ENCODE measurements at regions not wholly inside any gene's neighbourhood (a gene's known extent, or its start where the extent isn't known, plus 50 kb on each side); places are given as distances from the start of the nearest gene placed in this dataset.
"Not testable (repeated sequence)": the region's sequence is repeated elsewhere in the genome, so short reads cannot be mapped to it uniquely, and the experiment has no call there.

DNA sequence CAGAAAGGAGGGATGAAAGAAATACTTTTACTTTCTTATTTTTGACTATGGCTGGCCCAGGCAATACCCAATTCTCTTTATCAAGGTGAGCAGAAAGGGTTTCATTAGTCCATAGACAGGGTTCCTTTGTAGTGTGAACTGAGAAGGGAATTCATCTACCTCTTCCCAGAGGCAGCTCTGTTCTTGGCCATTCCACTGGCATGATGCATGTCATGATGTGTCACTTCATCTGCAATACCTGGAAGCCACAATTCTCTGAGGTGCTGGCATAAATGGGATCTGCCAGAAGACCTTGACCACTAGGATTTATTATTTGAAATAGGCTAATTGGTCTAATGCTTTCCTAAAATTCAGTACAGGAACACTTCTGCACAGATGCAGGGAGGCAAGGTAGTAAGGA, 542.8 kb downstream of the RFC3 start:
- no peak for DNase-seq (ENCODE audit: low spot score)

DNA sequence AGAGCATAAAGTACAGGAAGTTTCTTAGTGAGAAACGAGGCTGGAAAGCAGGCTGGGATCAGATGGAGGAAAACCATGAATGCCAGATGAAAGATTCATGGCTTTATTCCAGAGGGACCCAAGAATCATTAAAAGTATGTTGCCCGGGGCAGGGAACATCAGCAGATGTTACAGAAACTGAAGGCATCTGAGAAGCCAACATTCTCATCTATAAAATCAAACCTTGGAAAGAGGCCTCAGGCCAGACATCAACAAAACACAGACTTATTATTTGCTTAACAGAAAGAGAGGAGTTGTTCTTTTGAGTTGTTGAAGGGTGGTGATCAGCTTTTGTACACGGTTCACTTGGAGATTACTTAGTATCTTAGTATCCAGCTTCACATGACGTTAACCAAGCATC, 543.6 kb downstream of the RFC3 start:
- DNase-seq (ENCODE audit: low spot score): no peak

DNA sequence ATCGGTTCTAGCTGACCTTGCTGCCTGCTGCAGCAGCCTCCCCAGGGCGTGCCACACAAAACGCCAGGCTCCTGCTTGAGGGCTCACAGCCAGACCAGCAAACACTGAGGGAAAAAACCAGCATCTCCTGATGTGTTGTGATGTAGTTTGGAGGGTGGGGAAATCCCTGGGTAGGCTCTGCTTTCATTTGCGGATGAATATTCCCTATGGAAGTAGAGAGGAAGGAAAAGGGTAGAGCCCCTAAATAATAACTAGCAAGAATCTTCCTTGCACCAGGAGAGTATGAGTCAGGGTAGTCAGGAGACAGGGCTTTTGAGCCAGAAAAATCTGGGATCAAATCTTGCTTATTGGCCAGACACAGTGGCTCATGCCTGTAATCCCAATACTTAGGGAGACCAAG, 545.3 kb downstream of the RFC3 start:
- no peak for DNase-seq (ENCODE audit: low spot score)

DNA sequence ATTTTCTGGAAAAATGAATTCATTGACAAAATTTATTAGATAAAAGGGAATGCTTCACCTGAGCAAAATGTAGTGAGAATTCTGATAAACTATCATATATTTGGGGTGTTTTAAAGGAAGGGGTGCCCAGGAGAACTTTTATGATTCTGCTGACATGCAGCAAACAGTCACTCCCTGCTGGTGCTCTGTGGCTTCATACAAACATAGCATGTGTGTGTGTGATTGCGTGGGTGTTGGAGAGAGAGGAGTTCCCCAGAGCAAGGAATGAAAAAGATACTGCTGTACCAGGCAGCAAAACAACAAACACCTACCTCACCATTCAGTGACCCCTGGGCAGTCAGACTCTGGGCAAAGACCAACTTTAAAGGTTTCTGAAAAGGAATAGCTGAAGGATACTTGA, 546.7 kb downstream of the RFC3 start:
- no peak for DNase-seq (ENCODE audit: low spot score)

DNA sequence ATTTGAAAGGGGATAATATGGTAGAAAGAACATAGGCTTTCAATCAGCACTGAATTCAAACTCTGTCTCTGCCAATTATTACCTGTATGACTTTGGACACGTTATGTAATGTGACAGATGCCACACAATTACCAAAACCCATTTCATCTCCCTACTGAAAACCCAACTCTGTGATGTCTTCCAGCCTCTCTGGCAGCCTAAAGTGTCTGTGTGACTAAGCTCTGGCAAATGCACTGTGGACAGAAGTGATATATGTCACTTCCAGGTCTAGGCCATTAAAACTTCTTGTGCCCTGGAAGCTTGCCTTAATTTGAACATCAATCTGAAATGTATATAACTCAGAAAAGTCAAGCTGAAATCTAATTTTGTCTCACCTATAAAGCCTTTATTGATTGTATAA, 552.0 kb downstream of the RFC3 start:
- no peak for DNase-seq (ENCODE audit: low spot score)

DNA sequence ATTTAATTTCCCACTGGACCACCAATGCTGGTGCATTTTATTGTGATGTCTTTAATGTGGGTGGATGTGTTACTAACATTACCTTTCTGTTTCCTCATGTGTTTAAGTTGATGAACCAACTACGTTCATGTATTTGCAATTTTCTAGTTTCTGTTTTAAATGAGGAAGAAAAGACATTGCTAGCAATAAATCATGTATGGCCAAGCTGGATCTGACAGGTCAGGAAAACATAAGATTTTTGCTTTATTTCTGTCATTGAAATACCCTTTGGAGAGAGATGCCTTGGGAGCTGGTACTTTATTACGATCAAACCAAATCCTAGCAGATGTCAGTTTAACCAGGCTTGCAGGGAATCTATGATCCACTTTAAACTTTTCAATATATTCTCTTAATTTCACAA, 553.2 kb downstream of the RFC3 start:
- no peak for DNase-seq (ENCODE audit: low spot score)

DNA sequence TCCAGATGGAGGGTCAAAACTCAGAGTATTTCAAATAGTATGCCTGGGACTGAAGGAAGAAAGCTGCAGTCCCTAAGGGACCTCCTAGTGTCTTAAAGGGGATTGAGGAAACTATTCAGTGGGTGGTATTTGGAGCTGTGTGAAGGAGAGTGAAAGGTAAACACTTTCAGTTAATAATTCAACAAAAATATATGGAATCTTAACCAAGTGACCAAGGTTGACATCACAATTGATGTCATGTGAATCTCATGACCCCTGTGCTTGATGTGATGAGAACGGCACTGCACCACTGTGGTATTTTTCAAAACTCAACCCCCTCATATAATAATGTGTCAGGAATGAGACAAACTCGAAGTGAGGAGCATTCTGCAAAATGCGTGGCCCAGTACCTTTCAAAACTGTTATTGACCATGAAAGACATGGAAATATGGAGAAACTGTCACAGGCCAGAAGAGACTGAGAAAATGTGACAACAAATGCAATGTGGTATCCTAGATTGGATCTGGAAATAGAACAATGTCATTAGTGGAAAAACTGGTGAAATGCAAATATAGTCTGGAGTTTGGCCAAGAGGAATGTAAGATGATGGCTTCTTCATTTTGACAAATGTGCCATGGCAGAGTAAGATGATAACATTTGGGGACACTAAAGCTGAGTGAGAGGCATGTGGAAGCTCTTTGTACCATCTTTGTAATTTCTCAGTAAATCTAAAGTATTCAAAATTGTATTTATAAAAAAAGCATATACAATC, 553.9 kb downstream of the RFC3 start:
- DNase-seq (ENCODE audit: low spot score): no peak

DNA sequence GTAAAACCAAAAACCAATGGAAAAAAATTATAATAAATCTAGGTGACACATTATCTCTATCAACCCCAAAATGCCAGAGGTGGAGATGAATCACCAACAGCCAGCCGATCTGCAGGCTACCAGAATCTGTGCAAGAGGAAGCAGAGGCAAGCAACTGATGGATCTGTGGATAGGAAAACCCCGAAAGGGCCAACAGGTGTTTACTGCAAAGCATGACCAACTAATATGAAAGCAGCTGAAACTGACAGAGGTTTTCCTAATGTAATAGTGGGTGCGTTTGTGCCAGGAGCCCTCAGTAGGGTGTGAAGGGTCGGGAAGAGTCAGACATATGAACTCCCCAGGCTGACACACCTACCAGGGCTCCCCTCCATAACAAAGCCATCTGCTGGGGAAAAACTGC, 554.6 kb downstream of the RFC3 start:
- no peak for DNase-seq (ENCODE audit: low spot score)

DNA sequence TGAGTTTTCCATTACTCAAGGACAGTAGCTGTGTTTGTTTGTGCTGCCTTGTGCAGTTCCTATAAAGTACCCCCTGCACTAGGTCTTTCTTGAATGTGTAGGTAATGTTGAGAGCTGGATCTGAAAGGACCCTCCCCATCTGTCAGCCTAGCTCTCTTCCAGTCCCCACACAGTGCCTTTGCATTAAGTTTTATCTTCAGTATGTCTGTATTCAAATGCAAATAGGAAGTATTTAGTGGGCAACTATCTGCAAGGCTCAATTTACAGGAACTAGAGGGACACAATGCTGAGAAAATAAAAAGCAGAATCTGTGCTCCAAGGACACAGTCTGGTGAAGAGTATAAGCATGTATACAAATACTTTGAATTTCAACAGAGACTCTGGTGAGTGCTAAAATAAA, 558.5 kb downstream of the RFC3 start:
- DNase-seq (ENCODE audit: low spot score): no peak

DNA sequence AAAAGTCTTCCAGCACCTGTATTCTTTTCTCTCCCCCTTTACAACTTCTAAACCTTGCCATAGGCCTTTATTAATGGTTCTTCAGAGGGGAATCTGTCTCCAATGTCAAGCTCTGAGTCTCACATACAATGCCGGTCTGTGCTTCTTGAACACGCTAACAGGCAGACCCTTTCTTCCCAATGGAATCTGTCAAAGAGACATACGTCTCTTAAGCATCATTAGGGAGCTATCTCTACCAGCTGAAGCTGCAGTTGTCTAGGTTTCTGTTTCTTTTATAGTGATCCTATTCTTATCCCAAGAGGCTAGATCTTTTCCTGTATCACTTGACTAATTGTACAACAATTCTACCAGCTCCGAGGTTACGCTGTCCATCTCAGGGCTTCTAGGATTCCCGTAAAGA, 560.8 kb upstream of the NBEA start:
- no peak for DNase-seq (ENCODE audit: low spot score)

DNA sequence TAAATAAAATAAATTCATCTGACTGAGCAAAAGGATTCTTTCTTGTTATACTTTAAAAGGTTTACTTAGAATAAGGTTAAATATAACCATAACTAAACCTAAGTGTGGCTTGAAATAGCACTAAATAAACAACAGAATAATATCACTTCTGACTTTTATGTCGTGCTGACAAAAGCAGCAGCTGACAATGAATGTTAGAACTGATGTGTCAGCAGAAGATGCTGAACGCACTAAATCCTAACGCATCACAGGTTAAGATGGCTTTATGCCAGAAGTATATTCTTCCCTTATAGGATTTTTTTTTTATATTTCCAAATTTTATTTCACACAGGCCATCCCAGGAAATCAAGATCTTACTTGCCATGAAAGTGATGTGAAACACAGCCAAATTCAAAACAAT, 558.3 kb upstream of the NBEA start:
- DNase-seq (ENCODE audit: low spot score): no peak

DNA sequence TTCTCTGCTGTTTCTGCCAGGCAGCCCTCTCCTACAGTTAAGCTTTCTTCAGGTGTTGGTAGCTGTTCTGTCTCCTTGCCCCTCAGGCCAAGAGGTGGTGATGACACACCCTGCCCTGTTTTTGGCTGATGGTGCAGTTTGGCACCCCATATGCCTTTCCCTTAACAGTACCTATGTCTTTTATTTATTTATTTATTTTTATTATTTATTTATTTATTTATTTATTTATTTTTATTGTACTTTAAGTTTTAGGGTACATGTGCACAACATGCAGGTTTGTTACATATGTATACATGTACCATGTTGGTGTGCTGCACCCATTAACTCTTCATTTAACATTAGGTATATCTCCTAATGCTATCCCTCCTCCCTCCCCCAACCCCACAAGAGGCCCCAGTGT, 555.8 kb upstream of the NBEA start:
- not testable (repeated sequence) for DNase-seq (ENCODE audit: low spot score)

DNA sequence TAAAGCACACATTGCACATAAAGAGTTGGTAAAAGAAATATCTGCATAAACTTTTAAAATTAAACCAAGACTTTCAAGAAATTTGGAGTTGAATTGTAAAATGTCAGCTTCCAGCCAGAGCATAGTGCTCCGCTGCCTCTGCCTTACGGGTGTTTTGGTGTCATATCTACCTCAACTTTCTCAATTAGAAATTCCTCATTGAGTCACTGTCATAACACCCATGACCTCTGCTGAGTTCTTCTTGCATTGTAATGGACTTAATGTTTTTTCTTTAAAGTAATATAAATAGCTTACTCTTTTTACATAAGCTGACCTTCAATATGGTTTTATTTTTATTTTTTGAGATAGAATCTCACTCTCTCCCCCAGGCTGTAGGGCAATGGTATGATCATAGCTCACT, 551.0 kb upstream of the NBEA start:
- DNase-seq (ENCODE audit: low spot score): no peak

DNA sequence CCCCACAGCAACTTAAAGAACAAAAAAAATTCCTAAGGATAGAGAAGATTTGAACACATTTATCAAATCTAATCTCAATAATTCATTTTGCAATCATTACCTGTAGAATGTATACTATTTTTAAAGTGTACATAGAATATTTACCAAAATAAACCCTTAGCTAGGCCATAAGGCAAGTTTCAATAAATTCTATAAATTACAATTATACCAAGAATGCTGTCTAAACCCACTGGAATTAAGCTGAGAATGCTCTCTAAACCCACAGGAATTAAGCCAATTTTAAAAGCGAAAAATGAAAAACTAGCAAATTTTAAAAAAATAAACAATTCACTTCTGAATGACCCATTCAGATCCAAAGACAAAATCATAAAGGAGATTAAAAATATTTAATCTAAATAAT, 540.4 kb upstream of the NBEA start:
- no peak for DNase-seq (ENCODE audit: low spot score)

DNA sequence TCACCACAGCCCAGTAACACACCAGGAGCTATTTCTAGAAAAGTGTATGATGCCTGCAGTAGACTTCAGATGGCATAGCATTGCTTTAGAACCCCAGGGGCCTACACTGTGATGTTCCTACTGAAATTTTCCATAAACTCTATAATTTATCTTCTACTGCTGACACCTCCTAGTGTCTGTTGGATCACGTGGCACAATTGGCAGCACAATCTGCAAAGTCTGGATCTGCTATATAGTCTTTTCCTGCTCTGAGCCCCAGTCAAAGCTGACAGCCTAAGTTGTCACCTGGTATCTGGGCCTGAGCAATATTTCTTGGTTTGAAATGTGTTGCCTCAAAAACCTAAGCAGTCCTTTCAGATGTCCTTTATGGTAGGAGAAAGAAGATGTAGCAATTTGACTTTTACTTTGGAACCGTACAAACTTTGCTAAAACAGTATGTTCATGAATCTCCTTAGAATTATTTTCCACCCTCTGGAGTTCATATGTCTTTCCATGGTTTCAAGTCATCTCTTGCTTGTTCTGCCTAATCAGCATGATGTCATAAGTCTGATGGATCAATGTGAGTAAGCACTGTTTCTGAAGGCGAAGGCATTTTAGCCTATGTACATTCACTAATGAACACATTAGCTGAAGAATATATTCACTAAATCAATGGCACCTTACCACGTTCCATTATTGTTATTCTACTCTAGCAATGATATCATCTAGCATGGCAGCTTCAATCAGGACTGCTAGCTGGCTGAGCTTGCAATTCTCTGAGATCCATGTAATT, 536.5 kb upstream of the NBEA start:
- no peak for DNase-seq (ENCODE audit: low spot score)

DNA sequence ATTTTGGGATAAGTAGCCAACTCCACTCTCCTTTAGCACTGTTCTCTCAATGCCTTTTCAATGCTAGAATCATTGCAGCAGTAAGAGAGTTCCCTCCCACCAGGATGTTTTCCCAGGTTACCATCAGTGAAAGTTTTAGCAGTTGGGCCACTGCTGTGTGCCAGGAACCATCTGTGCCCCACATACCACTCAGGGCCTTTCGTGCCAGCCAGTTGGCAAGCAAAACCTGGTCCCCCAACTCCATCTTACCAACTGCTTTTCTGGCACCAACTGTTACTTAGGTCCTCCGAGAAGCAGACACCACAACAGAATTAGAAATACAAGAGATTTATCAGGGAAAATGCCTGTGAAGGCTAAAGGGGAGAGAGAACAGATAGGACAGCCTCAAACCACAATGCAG, 533.4 kb upstream of the NBEA start:
- no peak for DNase-seq (ENCODE audit: low spot score)

DNA sequence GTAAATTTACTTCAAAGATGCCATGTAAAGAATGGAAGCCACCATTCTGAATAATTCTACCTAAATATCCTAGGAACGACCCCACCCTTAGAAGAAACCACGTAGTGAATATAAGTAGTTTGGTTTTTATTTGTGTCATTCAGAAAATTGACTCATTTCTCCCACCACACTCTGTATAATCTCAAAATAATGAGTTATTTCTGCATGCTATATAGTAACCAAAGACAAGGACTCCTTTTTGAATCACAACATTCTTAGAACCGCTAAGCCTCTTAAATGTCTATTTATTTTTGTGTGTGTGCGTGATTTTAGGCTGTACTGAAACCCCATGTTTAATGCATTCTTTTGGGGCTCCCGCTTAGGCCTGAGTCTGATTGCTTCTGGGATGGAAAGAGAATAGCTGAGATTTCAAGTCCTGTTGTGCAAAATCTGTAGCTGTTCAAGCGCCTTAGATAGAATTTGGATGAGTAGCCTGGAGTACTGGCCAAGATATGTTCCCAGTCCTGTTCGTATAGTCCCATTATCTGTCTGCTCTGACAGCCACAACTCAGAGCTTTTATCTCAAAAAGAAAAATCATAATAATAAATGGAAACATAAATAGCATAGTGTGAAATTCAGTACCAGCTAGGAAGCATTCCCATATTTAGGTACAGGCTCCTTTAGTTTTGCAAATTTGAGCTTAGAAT, 532.4 kb upstream of the NBEA start:
- no peak for DNase-seq (ENCODE audit: low spot score)

DNA sequence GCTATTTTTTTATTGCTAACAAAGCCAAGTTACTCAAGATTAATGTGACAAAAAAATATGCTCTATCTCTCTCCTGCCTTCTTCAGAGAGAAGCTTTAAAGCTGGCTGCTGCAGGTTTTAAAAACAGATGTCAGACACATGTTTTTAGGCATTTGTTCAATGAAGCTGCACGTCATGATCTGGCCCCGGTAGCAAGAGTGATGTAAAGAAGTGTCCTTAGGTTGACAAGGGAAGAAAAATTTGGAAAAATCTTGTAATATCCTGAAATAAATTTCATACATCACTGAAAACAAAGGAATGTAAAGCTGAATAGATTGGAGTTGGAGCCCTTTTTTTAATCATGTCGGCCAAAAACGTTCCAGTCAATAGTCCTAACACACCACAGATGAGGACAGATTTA, 531.4 kb upstream of the NBEA start:
- DNase-seq (ENCODE audit: low spot score): no peak

DNA sequence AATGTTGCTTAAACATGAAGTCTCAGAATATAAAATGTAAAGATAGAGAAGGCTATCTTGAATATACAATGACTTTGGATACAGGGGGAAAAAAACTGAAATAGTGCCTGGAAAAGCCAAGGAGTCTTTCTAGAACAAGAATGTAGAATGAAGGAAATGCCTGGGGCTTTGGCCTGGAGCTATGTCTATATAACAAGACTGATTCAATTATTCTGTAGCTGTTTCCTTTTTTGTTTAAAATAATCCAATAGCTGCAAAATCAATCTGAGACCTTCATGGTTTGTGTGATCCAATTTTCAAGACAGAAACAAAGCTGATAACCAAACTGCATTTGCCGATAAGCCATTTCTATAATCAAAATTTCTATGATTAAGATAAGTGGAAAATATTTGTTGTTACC, 530.9 kb upstream of the NBEA start:
- no peak for DNase-seq (ENCODE audit: low spot score)

DNA sequence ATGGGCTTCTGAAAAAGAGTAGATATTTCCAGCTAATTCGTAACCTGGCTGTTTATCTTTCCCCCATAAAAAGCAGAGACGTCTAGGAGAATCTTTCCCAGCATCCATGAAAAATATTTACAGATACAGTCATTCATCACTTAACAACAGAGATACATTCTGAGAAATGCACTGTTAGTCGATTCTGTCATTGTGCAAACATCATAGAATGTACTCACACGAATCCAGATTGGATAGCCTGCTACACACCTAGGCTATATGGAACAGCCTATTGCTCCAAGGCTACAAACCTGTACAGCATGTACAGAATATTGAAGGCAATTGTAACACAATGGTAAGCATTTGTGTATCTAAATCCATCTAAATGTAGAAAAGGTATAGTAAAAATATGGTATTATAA, 530.2 kb upstream of the NBEA start:
- no peak for DNase-seq (ENCODE audit: low spot score)

DNA sequence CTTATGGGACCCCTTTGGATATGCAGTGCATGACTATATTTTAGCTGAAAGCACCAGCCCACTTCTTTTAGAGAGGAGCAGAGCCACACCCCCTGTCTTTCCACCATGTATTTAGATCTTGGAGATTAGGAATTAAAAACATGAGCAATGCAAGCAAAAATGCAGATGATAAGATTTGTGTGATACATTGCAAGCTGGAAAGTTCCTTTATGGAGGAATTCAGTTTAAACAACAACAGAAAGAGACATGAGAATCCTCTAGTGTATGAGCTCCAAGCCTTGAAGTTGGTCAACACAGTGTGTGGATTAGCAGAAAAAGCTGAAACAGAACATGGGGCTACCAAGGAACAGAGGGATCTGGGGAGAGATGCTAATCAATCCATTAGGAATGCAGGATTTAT, 529.8 kb upstream of the NBEA start:
- no peak for DNase-seq (ENCODE audit: low spot score)

DNA sequence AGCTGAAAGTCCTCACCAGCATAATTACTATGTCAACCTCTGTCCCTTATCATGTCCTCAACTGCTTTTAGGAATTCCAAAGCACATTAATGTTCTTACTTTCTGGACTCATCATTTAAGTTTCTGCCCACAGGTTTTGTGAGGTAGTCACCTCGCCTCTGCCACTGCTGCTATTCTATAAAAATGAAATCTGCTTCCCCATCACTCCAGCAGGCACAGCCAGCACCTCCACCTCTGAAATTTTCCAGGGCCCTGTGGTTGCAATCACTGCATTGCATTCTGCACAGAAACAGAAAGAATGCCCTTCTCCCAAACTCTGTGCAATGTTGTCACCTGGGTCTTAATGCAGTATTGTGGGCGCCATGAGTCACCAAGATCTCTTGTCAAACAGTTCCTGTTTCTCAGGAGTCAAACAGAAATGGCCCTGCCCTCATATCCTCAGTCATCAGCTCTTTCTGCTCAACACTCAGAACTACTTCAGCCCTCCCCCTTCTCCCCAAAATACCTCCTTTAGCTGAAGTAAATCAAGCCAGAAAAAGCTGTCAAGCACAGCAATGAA, 529.2 kb upstream of the NBEA start:
- peak; percentile 1 for DNase-seq (ENCODE audit: low spot score)
